ENCODE measurements at regions not wholly inside any gene's neighbourhood (a gene's known extent, or its start where the extent isn't known, plus 50 kb on each side); places are given as distances from the start of the nearest gene placed in this dataset.
A peak's percentile ranks its signal among the peaks of the same experiment; 100 is the strongest.

DNA sequence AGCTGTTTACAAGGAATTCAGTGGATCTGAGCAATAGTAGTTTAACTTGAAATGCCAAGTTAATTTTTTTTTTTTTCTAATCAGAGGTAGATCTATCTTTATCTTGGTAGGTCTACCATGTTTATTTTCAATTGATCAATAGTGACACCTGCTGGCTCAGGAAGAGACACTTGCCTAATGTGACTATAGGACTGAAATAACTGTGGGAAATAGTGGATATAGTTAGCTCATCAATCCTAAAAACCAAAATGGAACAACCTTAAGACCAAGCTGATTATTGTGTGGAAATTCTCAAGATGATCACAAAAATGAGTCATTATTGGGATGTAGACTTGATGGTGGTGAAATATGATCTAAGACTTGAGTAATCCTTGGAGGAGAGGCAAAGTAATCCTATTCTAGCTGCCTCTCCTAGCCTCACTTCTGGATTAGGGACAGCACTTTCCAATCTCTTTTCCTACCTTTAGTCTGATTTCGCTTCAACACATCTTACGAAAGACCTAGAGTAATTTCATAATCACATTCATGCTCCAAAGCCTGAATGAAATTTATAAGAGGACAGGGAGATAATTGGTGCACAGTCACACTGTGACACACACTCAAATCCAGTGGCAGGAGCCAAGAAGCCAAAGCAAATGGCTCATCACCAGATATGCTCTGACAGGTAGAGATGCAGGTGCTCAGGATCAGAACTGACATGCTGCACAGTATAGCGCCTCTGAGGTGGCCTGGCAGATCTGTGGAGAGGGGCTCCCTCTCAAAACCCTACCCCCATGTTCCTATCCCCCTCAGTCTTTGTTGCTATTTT lies 156.3 kb downstream of the HMHB1 start:
- TF ChIP-seq, protein P1, sequence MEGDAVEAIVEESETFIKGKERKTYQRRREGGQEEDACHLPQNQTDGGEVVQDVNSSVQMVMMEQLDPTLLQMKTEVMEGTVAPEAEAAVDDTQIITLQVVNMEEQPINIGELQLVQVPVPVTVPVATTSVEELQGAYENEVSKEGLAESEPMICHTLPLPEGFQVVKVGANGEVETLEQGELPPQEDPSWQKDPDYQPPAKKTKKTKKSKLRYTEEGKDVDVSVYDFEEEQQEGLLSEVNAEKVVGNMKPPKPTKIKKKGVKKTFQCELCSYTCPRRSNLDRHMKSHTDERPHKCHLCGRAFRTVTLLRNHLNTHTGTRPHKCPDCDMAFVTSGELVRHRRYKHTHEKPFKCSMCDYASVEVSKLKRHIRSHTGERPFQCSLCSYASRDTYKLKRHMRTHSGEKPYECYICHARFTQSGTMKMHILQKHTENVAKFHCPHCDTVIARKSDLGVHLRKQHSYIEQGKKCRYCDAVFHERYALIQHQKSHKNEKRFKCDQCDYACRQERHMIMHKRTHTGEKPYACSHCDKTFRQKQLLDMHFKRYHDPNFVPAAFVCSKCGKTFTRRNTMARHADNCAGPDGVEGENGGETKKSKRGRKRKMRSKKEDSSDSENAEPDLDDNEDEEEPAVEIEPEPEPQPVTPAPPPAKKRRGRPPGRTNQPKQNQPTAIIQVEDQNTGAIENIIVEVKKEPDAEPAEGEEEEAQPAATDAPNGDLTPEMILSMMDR (IDR thresholded peaks at IDR 0.05) = peak; percentile 70
- TF ChIP-seq ZFX (IDR thresholded peaks at IDR 0.05; ENCODE audit: borderline replicate concordance) = no peak

Data from 22Rv1 (cell line).